Uterus (tissue), 3 donors: ENCODE measurements at regions not wholly inside any gene's neighbourhood (a gene's known extent, or its start where the extent isn't known, plus 50 kb on each side); places are given as distances from the start of the nearest gene placed in this dataset.
A peak's percentile ranks its signal among the peaks of the same experiment; 100 is the strongest.

Experiments
- DNase-seq, 2 donors: peaks; one replicate each; pipeline ENCODE4 v3.0.0-alpha.2; 2019 to 2020
- H3K27ac ChIP-seq, 2 donors: fragments of 200-600 bp; sonication (generic); 1 replicate in 1 of 2; 2 replicates in 1 of 2; pipeline ENCODE4 v1.5.1; 2016 to 2018
- H3K27me3 ChIP-seq, 2 donors: fragments of 200-600 bp; sonication (generic); one replicate each; pipeline ENCODE4 v1.5.1; 2018 to 2019; ENCODE audit warnings: control low read depth in 1 of 2
- H3K36me3 ChIP-seq, 2 donors: fragments of 200-600 bp; sonication (generic); one replicate each; pipeline ENCODE4 v1.5.1; 2019; ENCODE audit warnings: control low read depth in 1 of 2
- H3K4me1 ChIP-seq, 2 donors: fragments of 200-600 bp; sonication (generic); one replicate each; pipeline ENCODE4 v1.5.1; 2018 to 2019; ENCODE audit warnings: control low read depth in 1 of 2
- H3K4me3 ChIP-seq, 2 donors: fragments of 200-600 bp; sonication (generic); 1 replicate in 1 of 2; 2 replicates in 1 of 2; pipeline ENCODE4 v1.5.1; 2018 to 2019; ENCODE audit warnings: mild to moderate bottlenecking in 1 of 2
- H3K9me3 ChIP-seq, 2 donors: fragments of 200-600 bp; sonication (generic); one replicate each; pipeline ENCODE4 v1.5.1; 2019; ENCODE audit warnings: control low read depth in 1 of 2
- CTCF ChIP-seq, 4 experiments: fragments of 200-600 bp in 2 of 4; fragments of 450-650 bp in 2 of 4; sonication (generic) in 2 of 4; IDR thresholded peaks; one replicate each; pipeline ENCODE4 v1.5.1; 2016 to 2019; ENCODE audit warnings: antibody characterized with exemption in 4 of 4, mild to moderate bottlenecking in 2 of 4, moderate library complexity in 1 of 4
- POLR2A ChIP-seq, 2 donors: fragments of 450-650 bp; IDR thresholded peaks; one replicate each; pipeline ENCODE4 v1.6.1; 2016; ENCODE audit warnings: antibody characterized with exemption in 2 of 2, mild to moderate bottlenecking in 1 of 2, moderate library complexity in 1 of 2
- intact Hi-C: fragments of 100-400 bp; cut with DNase I; formaldehyde crosslinking; loops from one replicate; pipeline ENCODE4 v1.15.1; 2023; ENCODE audit warnings: low total_unique reads
- donor health status: DM: yes; HTN: yes; CAD: no.

- no peaks in the 10 kb centered on the region for H3K9me3 ChIP-seq
- no peaks in the 10 kb centered on the region for H3K27me3 ChIP-seq
- H3K4me3 ChIP-seq, result peak overlapping the region in 1 of 2 donors; percentile 5
- intact Hi-C loops, result no loop called here
- peak; percentile 72 to 82 for DNase-seq
- H3K27ac ChIP-seq, result peak overlapping the region; percentile 92
- H3K4me1 ChIP-seq, result peaks cover 4 to 7% of the 10 kb centered on the region in 2 donors
- no peaks in the 10 kb centered on the region for H3K36me3 ChIP-seq
- TF ChIP-seq POLR2A (IDR thresholded peaks at IDR 0.05) (no peak), CTCF (IDR thresholded peaks at IDR 0.05) (no peak)
These were observed 56.8 kb upstream of the SVIL start for GRCh38 chr10:29691564-29692072.

GRCh38 chr10:29689001-29689400 is 54.2 kb upstream of the SVIL start:
- no peak for TF ChIP-seq CTCF (IDR thresholded peaks at IDR 0.05)
- no peak for TF ChIP-seq POLR2A (IDR thresholded peaks at IDR 0.05)
- Histone ChIP-seq H3K9me3 (no peaks in the 10 kb centered on the region), H3K27ac (peak overlapping the region; percentile 57 to 92), H3K4me3 (no peak overlapping the region), H3K4me1 (peaks cover 4 to 7% of the 10 kb centered on the region in 2 donors), H3K36me3 (no peaks in the 10 kb centered on the region), H3K27me3 (no peaks in the 10 kb centered on the region)
- no peak for DNase-seq
- intact Hi-C loops, result no loop called here

- H3K36me3 ChIP-seq, result no peaks in the 10 kb centered on the region
- peak overlapping the region; percentile 57 to 92 for H3K27ac ChIP-seq
- H3K9me3 ChIP-seq, result no peaks in the 10 kb centered on the region
- no peak overlapping the region for H3K4me3 ChIP-seq
- intact Hi-C loops, result no loop called here
- TF ChIP-seq POLR2A (IDR thresholded peaks at IDR 0.05) (no peak), CTCF (IDR thresholded peaks at IDR 0.05) (no peak)
- peaks cover 4 to 7% of the 10 kb centered on the region in 2 donors for H3K4me1 ChIP-seq
- no peak for DNase-seq
- no peaks in the 10 kb centered on the region for H3K27me3 ChIP-seq
These were observed 53.5 kb upstream of the SVIL start for GRCh38 chr10:29688230-29688661.

GRCh38 chr10:29687421-29688164 is 52.8 kb upstream of the SVIL start:
- no peak for TF ChIP-seq CTCF (IDR thresholded peaks at IDR 0.05)
- no peak for TF ChIP-seq POLR2A (IDR thresholded peaks at IDR 0.05)
- intact Hi-C loops, result no loop called here
- Histone ChIP-seq H3K4me3 (no peak overlapping the region), H3K27me3 (no peaks in the 10 kb centered on the region), H3K4me1 (peaks cover 4 to 7% of the 10 kb centered on the region in 2 donors), H3K27ac (peak overlapping the region; percentile 57 to 92), H3K36me3 (no peaks in the 10 kb centered on the region), H3K9me3 (no peaks in the 10 kb centered on the region)
- DNase-seq, result no peak

- no peak for DNase-seq
- Histone ChIP-seq H3K27ac (no peak overlapping the region), H3K4me1 (peaks cover 3 to 6% of the 10 kb centered on the region in 2 donors), H3K27me3 (no peaks in the 10 kb centered on the region), H3K4me3 (no peak overlapping the region), H3K36me3 (no peaks in the 10 kb centered on the region), H3K9me3 (no peaks in the 10 kb centered on the region)
- intact Hi-C loops, result no loop called here
- no peak for TF ChIP-seq CTCF (IDR thresholded peaks at IDR 0.05)
- TF ChIP-seq POLR2A (IDR thresholded peaks at IDR 0.05), result no peak
These were observed 50.7 kb upstream of the SVIL start for GRCh38 chr10:29685506-29685905.
